HG03469 (cell line): ENCODE measurements at regions not wholly inside any gene's neighbourhood (a gene's known extent, or its start where the extent isn't known, plus 50 kb on each side); places are given as distances from the start of the nearest gene placed in this dataset.

Source experiments
- ATAC-seq: cut with Tn5 transposase; IDR thresholded peaks from one replicate; pipeline ENCODE4 v1.9.1; 2021; ENCODE audit warnings: mild to moderate bottlenecking, moderate library complexity, moderate number of reproducible peaks; ENCODE audit not compliant: unreplicated experiment

- no peak for ATAC-seq
These were observed 305.2 kb upstream of the DAB2 start for GRCh38 chr5:39730006-39730405.

- no peak for ATAC-seq
These were observed 301.7 kb upstream of the DAB2 start for GRCh38 chr5:39726467-39726866.

- ATAC-seq = no peak
These were observed 296.6 kb upstream of the DAB2 start for GRCh38 chr5:39721394-39721793.

GRCh38 chr5:39720136-39720535, 295.4 kb upstream of the DAB2 start:
- ATAC-seq = no peak

GRCh38 chr5:39717176-39717897, 292.6 kb upstream of the DAB2 start:
- ATAC-seq = no peak

- no peak for ATAC-seq
These were observed 291.8 kb upstream of the DAB2 start for GRCh38 chr5:39716532-39717028.

GRCh38 chr5:39714036-39714698, 289.4 kb upstream of the DAB2 start:
- no peak for ATAC-seq

- ATAC-seq = no peak
These were observed 288.6 kb upstream of the DAB2 start for GRCh38 chr5:39713250-39713916.

- no peak for ATAC-seq
These were observed 287.8 kb upstream of the DAB2 start for GRCh38 chr5:39712316-39713249.

- ATAC-seq = no peak
These were observed 287.0 kb upstream of the DAB2 start for GRCh38 chr5:39711821-39712220.

- ATAC-seq = no peak
These were observed 284.3 kb upstream of the DAB2 start for GRCh38 chr5:39709032-39709431.

- no peak for ATAC-seq
These were observed 278.1 kb upstream of the DAB2 start for GRCh38 chr5:39702928-39703327.

- ATAC-seq = no peak
These were observed 275.7 kb upstream of the DAB2 start for GRCh38 chr5:39700523-39700922.

GRCh38 chr5:39698838-39699560, 274.2 kb upstream of the DAB2 start:
- ATAC-seq = no peak

GRCh38 chr5:39697881-39698280, 273.1 kb upstream of the DAB2 start:
- no peak for ATAC-seq

- ATAC-seq = no peak
These were observed 272.1 kb upstream of the DAB2 start for GRCh38 chr5:39696672-39697398.

- no peak for ATAC-seq
These were observed 267.2 kb upstream of the DAB2 start for GRCh38 chr5:39691993-39692392.

- no peak for ATAC-seq
These were observed 266.4 kb upstream of the DAB2 start for GRCh38 chr5:39691136-39691535.

- no peak for ATAC-seq
These were observed 265.1 kb upstream of the DAB2 start for GRCh38 chr5:39689919-39690318.
